Stimulated activated CD4-positive, alpha-beta T cell treated with anti-CD3 and anti-CD28 coated beads, Interleukin-1b, Interleukin-23, amount 100 ng/mL, for 24 hours (primary cell): ENCODE measurements at regions not wholly inside any gene's neighbourhood (a gene's known extent, or its start where the extent isn't known, plus 50 kb on each side); places are given as distances from the start of the nearest gene placed in this dataset.

Experiments used
- DNase-seq, 4 experiments: peaks; one replicate each; pipeline ENCODE4 v3.0.0-alpha.2; 2020; ENCODE audit warnings: low read depth in 4 of 4, low spot score in 1 of 4

- DNase-seq: no peak
Measured at GRCh38 chr11:8323161-8323935, 59.7 kb upstream of the LMO1 start.

- no peak for DNase-seq
Measured at GRCh38 chr11:8321876-8322275, 58.2 kb upstream of the LMO1 start.

- DNase-seq: no peak
Measured at GRCh38 chr11:8320076-8320475, 56.4 kb upstream of the LMO1 start.

- DNase-seq: no peak
Measured at GRCh38 chr11:8318536-8318935, 54.9 kb upstream of the LMO1 start.

- DNase-seq: no peak
Measured at GRCh38 chr11:8317159-8317558, 53.5 kb upstream of the LMO1 start.

- DNase-seq: no peak
Measured at GRCh38 chr11:8315954-8316353, 52.3 kb upstream of the LMO1 start.

GRCh38 chr11:8315463-8315862 is 51.8 kb upstream of the LMO1 start:
- DNase-seq: no peak

- DNase-seq: no peak
Measured at GRCh38 chr11:8314916-8315315, 51.2 kb upstream of the LMO1 start.

GRCh38 chr11:8313504-8314090 is 49.9 kb upstream of the LMO1 start:
- no peak for DNase-seq
